ENCODE measurements at regions not wholly inside any gene's neighbourhood (a gene's known extent, or its start where the extent isn't known, plus 50 kb on each side); places are given as distances from the start of the nearest gene placed in this dataset.
A peak's percentile ranks its signal among the peaks of the same experiment; 100 is the strongest.
"Not testable (repeated sequence)": the region's sequence is repeated elsewhere in the genome, so short reads cannot be mapped to it uniquely, and the experiment has no call there.

GRCh38 chr6:11403035-11403601 lies 134.4 kb upstream of the TMEM170B start (continued):
- TF ChIP-seq, protein P1, sequence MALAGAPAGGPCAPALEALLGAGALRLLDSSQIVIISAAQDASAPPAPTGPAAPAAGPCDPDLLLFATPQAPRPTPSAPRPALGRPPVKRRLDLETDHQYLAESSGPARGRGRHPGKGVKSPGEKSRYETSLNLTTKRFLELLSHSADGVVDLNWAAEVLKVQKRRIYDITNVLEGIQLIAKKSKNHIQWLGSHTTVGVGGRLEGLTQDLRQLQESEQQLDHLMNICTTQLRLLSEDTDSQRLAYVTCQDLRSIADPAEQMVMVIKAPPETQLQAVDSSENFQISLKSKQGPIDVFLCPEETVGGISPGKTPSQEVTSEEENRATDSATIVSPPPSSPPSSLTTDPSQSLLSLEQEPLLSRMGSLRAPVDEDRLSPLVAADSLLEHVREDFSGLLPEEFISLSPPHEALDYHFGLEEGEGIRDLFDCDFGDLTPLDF (CRISPR knock-in tag; IDR thresholded peaks at IDR 0.05) = no peak
- no peak for TF ChIP-seq JUN (CRISPR knock-in tag; IDR thresholded peaks at IDR 0.05)
- TF ChIP-seq CREM (CRISPR knock-in tag; IDR thresholded peaks at IDR 0.05) = no peak
- TF ChIP-seq, protein P2, sequence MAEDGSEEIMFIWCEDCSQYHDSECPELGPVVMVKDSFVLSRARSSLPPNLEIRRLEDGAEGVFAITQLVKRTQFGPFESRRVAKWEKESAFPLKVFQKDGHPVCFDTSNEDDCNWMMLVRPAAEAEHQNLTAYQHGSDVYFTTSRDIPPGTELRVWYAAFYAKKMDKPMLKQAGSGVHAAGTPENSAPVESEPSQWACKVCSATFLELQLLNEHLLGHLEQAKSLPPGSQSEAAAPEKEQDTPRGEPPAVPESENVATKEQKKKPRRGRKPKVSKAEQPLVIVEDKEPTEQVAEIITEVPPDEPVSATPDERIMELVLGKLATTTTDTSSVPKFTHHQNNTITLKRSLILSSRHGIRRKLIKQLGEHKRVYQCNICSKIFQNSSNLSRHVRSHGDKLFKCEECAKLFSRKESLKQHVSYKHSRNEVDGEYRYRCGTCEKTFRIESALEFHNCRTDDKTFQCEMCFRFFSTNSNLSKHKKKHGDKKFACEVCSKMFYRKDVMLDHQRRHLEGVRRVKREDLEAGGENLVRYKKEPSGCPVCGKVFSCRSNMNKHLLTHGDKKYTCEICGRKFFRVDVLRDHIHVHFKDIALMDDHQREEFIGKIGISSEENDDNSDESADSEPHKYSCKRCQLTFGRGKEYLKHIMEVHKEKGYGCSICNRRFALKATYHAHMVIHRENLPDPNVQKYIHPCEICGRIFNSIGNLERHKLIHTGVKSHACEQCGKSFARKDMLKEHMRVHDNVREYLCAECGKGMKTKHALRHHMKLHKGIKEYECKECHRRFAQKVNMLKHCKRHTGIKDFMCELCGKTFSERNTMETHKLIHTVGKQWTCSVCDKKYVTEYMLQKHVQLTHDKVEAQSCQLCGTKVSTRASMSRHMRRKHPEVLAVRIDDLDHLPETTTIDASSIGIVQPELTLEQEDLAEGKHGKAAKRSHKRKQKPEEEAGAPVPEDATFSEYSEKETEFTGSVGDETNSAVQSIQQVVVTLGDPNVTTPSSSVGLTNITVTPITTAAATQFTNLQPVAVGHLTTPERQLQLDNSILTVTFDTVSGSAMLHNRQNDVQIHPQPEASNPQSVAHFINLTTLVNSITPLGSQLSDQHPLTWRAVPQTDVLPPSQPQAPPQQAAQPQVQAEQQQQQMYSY (CRISPR knock-in tag; IDR thresholded peaks at IDR 0.05) = no peak

GRCh38 chr6:11402581-11402980 lies 135.0 kb upstream of the TMEM170B start:
- ATAC-seq, POLR2A ChIA-PET: not testable (repeated sequence)
- peaks cover 12% of the 10 kb centered on the region for H3K4me1 Mint-ChIP-seq

GRCh38 chr6:11401954-11402353 lies 135.6 kb upstream of the TMEM170B start:
- peaks cover 13% of the 10 kb centered on the region for H3K9me3 Mint-ChIP-seq
- POLR2A ChIA-PET; H3K4me3 Mint-ChIP-seq; H3K27me3 Mint-ChIP-seq (ENCODE audit: low read depth); H3K27ac Mint-ChIP-seq; H3K36me3 Mint-ChIP-seq; DNase-seq (ENCODE audit: low spot score); ATAC-seq: not testable (repeated sequence)
- CTCF ChIA-PET = interaction anchor here (0.7 kb wide), 1 partner anchor 173 kb away, joined by 3 read pairs; no protein-coding TSS in a partner anchor
- H3K4me1 Mint-ChIP-seq = peaks cover 12% of the 10 kb centered on the region

More at GRCh38 chr6:11402581-11402980, 135.0 kb upstream of the TMEM170B start:
- CTCF ChIA-PET = interaction anchor here (0.7 kb wide), 1 partner anchor 173 kb away, joined by 3 read pairs; no protein-coding TSS in a partner anchor
- H3K27me3 Mint-ChIP-seq (ENCODE audit: low read depth); H3K27ac Mint-ChIP-seq; H3K36me3 Mint-ChIP-seq; DNase-seq (ENCODE audit: low spot score); H3K4me3 Mint-ChIP-seq: not testable (repeated sequence)
- H3K9me3 Mint-ChIP-seq = peaks cover 15% of the 10 kb centered on the region

DNA sequence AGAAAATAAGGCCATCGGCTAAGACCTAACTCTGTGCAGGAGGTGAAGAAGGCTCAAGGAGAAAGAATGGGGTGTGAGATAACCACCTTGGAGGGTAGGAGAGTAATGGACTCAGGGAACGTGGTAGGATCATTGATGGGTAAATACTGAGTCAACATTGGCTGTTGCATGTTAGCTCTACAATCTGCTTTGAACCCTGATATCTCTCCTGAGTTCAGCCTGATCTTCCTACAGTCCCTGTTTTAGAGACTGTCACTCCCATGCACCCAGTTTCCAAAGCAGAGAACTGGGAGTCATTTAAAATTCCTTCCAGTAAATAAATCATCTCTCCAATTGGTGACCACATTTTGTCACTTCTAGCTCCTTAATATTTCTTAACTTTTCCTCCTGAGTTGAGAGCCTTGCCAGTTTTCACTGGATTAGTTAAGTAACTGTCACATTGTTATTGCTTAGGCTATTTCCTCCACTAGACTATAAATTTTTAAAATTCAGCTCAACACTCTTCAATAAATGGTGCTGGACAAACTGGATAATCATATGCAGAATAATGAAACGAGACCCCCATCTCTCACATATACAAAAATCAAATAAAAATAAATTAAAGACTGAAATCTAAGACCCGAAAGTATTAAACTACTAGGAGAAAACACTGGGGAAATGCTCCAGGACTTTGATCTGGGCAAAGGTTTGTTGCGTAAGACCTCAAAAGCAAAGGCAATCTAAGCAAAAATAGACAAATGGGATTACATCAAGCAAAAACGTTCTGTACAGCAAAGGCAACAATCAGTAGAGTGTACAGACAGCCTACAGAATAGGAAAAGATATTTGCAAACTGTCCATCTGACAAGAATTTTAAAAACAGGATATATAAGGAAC lies 138.9 kb upstream of the TMEM170B start:
- no peak overlapping the region for H3K4me3 Mint-ChIP-seq
- ATAC-seq (no peak), DNase-seq (ENCODE audit: low spot score) (no peak)
- TF ChIP-seq MYBL2 (CRISPR knock-in tag; IDR thresholded peaks at IDR 0.05) (no peak), GABPB1 (CRISPR knock-in tag; IDR thresholded peaks at IDR 0.05) (peak; percentile 91)
- CTCF ChIA-PET = no interaction called here
- no peaks in the 10 kb centered on the region for H3K27me3 Mint-ChIP-seq (ENCODE audit: low read depth)
- no peaks in the 10 kb centered on the region for H3K4me1 Mint-ChIP-seq
- H3K36me3 Mint-ChIP-seq = peaks cover 3% of the 10 kb centered on the region; the same call in 1 of the 2 replicates
- H3K27ac Mint-ChIP-seq = no peak overlapping the region
- peaks cover 15% of the 10 kb centered on the region for H3K9me3 Mint-ChIP-seq
- POLR2A ChIA-PET = no interaction called here

DNA sequence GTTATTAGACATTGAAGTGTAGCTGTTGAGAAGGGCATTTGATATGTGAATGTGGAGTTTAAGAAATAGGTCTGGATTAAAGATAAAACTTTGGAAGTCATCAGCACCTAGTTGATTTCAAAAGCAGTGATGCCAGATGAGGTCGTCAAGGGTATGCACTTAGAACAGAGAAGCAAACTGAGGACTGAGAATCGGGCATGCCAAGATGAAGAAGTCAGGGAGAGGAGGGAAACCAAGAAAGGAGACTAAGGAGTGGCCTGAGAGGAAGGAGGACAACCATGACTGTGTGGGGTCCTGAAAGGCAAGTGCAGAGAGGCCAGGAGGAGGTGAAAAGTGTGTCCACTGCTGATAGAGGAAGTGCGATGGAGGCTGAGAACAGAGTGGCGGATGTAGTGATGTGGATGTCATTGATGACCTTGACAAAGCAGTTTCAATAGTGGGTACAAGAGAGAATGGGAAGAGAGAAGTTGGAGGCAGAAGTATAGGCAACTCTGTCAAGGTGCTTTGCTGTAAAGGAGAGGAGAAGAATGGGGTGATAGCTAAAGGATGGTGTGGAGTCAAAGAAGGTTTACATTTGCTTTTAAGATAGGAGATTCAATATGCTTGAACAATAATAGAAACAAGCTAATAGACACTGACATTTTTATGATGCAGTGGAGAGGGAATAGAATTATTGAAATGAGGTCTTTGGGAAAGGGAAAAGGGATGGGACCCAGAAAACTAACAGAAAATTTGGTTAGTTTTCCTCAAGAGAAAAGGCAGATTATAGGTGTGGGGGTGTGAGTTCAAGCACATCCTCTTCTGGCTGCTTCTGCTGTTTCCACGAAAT lies 139.7 kb upstream of the TMEM170B start:
- no peak for DNase-seq (ENCODE audit: low spot score)
- Mint-ChIP-seq H3K27ac (no peak overlapping the region), H3K27me3 (ENCODE audit: low read depth) (no peaks in the 10 kb centered on the region), H3K4me1 (no peaks in the 10 kb centered on the region), H3K4me3 (no peak overlapping the region), H3K36me3 (0 out of 2 replicates have a peak, but pooled peaks cover 3% of the 10 kb centered on the region), H3K9me3 (peaks cover 8% of the 10 kb centered on the region; the same call in 1 of the 2 replicates)
- ChIA-PET CTCF (no interaction called here), POLR2A (no interaction called here)
- no peak for ATAC-seq
- no peak for TF ChIP-seq NR1H2 (CRISPR knock-in tag; IDR thresholded peaks at IDR 0.05)
- TF ChIP-seq JUN (CRISPR knock-in tag; IDR thresholded peaks at IDR 0.05) = no peak
- TF ChIP-seq, protein P3, sequence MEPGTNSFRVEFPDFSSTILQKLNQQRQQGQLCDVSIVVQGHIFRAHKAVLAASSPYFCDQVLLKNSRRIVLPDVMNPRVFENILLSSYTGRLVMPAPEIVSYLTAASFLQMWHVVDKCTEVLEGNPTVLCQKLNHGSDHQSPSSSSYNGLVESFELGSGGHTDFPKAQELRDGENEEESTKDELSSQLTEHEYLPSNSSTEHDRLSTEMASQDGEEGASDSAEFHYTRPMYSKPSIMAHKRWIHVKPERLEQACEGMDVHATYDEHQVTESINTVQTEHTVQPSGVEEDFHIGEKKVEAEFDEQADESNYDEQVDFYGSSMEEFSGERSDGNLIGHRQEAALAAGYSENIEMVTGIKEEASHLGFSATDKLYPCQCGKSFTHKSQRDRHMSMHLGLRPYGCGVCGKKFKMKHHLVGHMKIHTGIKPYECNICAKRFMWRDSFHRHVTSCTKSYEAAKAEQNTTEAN (CRISPR knock-in tag; IDR thresholded peaks at IDR 0.05) = no peak
- TF ChIP-seq HMGXB4 (CRISPR knock-in tag; IDR thresholded peaks at IDR 0.05) = no peak
- no peak for TF ChIP-seq ARID4B (CRISPR knock-in tag; IDR thresholded peaks at IDR 0.05; ENCODE audit: borderline replicate concordance)

Measured in WTC11 (cell line).